ENCODE measurements at regions not wholly inside any gene's neighbourhood (a gene's known extent, or its start where the extent isn't known, plus 50 kb on each side); places are given as distances from the start of the nearest gene placed in this dataset.
"Not testable (repeated sequence)": the region's sequence is repeated elsewhere in the genome, so short reads cannot be mapped to it uniquely, and the experiment has no call there.

DNA sequence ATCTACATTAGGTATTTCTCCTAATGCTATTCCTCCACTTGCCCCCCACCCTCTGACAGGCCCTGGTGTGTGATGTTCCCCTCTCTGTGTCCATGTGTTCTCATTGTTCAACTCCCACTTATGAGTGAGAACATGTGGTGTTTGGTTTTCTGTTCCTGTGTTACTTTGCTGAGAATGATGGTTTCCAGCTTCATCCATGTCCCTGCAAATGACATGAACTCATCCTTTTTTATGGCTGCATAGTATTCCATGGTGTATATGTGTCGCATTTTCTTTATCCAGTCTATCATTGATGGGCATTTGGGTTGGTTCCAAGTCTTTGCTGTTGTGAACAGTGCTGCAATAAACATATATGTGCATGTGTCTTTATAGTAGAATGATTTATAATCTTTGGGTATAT is 50.6 kb upstream of the GRHL3 start:
- H3K4me3 ChIP-seq (ENCODE audit: low read length); H3K9me3 ChIP-seq (replicated peaks; ENCODE audit: low read length); H3K4me2 ChIP-seq (ENCODE audit: low read length); H3K36me3 ChIP-seq (ENCODE audit: insufficient read depth, low read length); H3K9ac ChIP-seq (ENCODE audit: low read depth, low read length); H3K27me3 ChIP-seq (ENCODE audit: control insufficient read depth, insufficient read depth, low read length): not testable (repeated sequence)
- peaks cover 21% of the 10 kb centered on the region for H3K4me1 ChIP-seq (ENCODE audit: control insufficient read depth, insufficient read depth, low read length)

DNA sequence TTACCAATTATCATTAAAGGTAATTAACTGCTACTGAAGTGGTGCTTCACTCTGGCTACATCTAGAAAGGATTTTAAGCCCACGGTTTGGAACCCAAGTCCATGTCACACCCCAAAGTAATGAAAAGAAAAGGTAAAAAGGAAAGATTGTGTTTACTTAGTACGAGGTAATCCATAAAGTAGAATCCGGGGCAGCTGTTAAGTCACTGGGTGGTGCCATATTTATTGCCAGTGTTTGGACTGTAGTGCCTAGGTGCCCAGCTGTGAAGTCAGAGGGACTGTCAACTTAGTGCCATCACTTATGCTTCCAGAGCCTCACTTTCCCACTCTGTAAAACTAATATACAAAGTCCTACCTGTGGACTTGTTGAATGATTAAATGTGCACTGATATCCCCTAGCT is 52.2 kb upstream of the GRHL3 start:
- H3K4me1 ChIP-seq (ENCODE audit: control insufficient read depth, insufficient read depth, low read length): peaks cover 21% of the 10 kb centered on the region
- no peaks in the 10 kb centered on the region for H3K9me3 ChIP-seq (replicated peaks; ENCODE audit: low read length)
- no peaks in the 10 kb centered on the region for H3K27me3 ChIP-seq (ENCODE audit: control insufficient read depth, insufficient read depth, low read length)
- H3K4me2 ChIP-seq (ENCODE audit: low read length): peak overlapping the region; percentile 44
- no peaks in the 10 kb centered on the region for H3K36me3 ChIP-seq (ENCODE audit: insufficient read depth, low read length)
- peak overlapping the region; percentile 23 for H3K9ac ChIP-seq (ENCODE audit: low read depth, low read length)
- no peak overlapping the region for H3K4me3 ChIP-seq (ENCODE audit: low read length)

DNA sequence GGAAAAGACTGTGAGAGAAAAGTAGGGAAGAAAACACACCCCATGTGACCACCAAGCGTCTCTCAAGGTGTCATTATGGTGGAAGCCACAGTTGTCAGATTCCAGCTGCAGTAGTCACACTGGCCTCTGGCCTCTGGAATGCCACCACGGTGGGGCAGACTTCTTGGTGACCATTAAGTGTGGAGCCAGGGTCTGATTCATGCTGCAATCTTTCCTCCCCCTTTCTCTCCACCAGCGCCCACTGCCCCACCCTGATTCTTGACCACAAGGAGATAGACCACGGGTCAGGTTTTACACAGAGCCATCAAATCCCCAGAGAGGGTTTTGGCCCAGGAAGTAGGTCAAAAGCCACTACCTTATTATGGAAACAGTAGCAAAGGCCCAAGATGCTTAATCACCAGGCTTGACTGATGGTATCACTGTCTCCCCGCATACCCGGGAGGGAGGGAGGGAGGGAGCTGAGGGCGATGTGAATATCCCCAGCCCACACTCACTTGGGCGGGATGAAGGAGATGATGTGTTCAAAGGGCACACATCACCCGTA is 52.7 kb upstream of the GRHL3 start:
- Histone ChIP-seq H3K9ac (ENCODE audit: low read depth, low read length) (peak overlapping the region; percentile 23), H3K4me3 (ENCODE audit: low read length) (no peak overlapping the region), H3K36me3 (ENCODE audit: insufficient read depth, low read length) (no peaks in the 10 kb centered on the region), H3K9me3 (replicated peaks; ENCODE audit: low read length) (no peaks in the 10 kb centered on the region), H3K4me1 (ENCODE audit: control insufficient read depth, insufficient read depth, low read length) (peaks cover 21% of the 10 kb centered on the region), H3K27me3 (ENCODE audit: control insufficient read depth, insufficient read depth, low read length) (no peaks in the 10 kb centered on the region), H3K4me2 (ENCODE audit: low read length) (peak overlapping the region; percentile 44)

DNA sequence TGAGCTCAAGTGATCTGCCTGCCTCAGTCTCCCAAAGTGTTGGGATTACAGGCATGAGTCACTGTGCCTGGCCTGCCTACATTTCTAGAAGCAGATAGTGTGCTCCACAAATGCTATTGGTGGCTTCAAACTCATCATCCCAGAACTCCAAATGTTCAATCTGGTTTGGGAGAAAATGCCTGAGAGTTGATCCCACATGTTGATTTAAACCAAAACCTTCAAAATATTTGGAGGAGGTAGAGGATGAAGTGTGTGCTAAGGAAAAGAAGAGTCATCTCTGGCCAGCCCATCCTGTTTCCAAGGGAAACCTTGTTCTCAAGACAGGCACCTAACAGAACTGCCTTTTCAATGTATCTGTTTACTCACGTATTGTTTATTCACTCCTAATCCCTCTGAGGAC is 55.4 kb upstream of the GRHL3 start:
- H3K36me3 ChIP-seq (ENCODE audit: insufficient read depth, low read length): no peaks in the 10 kb centered on the region
- H3K4me2 ChIP-seq (ENCODE audit: low read length): no peak overlapping the region
- no peak overlapping the region for H3K9ac ChIP-seq (ENCODE audit: low read depth, low read length)
- H3K4me3 ChIP-seq (ENCODE audit: low read length): no peak overlapping the region
- no peaks in the 10 kb centered on the region for H3K27me3 ChIP-seq (ENCODE audit: control insufficient read depth, insufficient read depth, low read length)
- no peaks in the 10 kb centered on the region for H3K9me3 ChIP-seq (replicated peaks; ENCODE audit: low read length)
- H3K4me1 ChIP-seq (ENCODE audit: control insufficient read depth, insufficient read depth, low read length): peaks cover 21% of the 10 kb centered on the region

DNA sequence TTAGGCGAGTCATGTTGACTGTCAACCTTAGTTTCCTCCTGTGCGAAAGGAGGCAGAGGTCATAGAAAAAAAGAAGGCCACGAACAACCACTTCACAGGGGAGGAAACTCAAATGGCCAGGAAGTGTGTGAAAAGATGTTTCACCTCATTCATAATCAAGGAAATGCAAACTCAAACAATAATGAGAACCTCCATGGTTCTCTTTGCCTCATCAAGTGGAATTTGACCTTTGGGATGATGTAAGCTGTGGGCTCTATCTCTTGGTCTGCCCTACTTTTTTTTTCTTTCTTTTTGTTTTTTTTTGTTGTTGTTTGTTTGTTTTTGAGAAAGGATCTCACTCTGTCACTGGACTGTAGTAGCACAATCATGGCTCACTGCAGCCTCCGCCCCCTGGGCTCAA is 55.9 kb upstream of the GRHL3 start:
- no peaks in the 10 kb centered on the region for H3K27me3 ChIP-seq (ENCODE audit: control insufficient read depth, insufficient read depth, low read length)
- H3K4me3 ChIP-seq (ENCODE audit: low read length): no peak overlapping the region
- no peaks in the 10 kb centered on the region for H3K9me3 ChIP-seq (replicated peaks; ENCODE audit: low read length)
- H3K36me3 ChIP-seq (ENCODE audit: insufficient read depth, low read length): no peaks in the 10 kb centered on the region
- no peak overlapping the region for H3K4me2 ChIP-seq (ENCODE audit: low read length)
- H3K9ac ChIP-seq (ENCODE audit: low read depth, low read length): no peak overlapping the region
- peaks cover 21% of the 10 kb centered on the region for H3K4me1 ChIP-seq (ENCODE audit: control insufficient read depth, insufficient read depth, low read length)

DNA sequence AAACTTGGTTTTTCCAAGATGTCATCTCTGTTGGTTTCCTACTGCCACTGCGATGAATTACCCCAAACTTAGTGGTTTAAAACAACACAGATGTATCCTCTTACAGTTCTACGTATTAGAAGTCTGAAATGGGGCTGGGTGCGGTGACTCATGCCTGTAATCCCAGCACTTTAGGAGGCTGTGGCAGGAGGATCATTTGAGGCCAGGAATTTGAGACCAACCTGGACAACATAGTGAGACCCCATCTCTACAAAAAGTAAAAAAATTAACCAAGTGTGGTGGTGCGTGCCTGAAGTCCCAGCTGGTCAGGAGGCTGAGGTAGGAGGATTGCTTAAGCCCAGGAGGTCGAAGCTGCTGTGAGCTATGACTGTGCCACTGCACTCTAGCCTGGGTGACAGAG is 57.2 kb upstream of the GRHL3 start:
- H3K27me3 ChIP-seq (ENCODE audit: control insufficient read depth, insufficient read depth, low read length): peaks cover 10% of the 10 kb centered on the region
- H3K4me1 ChIP-seq (ENCODE audit: control insufficient read depth, insufficient read depth, low read length): peaks cover 16% of the 10 kb centered on the region

DNA sequence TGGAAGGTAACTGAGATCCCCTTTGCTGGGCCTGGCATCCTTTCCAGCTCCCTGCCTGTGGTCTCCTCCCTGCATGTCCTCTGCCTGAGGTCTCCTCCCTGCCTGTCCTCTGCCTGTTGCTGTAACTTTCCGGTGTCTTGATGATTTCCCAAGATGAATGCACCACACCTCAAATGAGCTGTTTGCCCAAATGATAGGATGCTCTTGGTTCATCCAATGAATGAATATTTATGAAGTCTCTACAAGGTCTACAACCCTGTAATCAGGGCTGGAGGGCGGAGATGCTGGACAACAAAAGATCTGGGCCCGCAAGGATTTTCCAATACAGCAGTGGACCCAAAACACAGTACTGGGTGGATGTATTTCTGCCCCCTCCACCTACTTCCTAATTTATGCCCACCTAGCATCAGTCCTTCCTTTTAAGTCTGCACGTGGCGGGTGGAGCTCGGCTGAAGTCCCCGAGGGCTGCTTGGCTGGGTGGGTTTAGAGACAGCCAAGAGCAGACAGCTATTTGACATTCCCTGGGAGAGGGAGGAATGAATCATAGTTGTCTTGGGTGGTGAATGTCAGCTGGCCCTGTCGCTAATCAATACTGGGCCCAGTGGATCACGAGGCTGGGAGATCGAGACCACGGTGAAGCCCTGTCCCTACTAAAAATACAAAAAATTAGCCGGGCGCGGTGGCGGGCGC is 60.3 kb upstream of the GRHL3 start:
- Histone ChIP-seq H3K4me3 (ENCODE audit: low read length) (no peak overlapping the region), H3K9ac (ENCODE audit: low read depth, low read length) (no peak overlapping the region), H3K4me1 (ENCODE audit: control insufficient read depth, insufficient read depth, low read length) (no peaks in the 10 kb centered on the region), H3K27me3 (ENCODE audit: control insufficient read depth, insufficient read depth, low read length) (peaks cover 22% of the 10 kb centered on the region), H3K9me3 (replicated peaks; ENCODE audit: low read length) (no peaks in the 10 kb centered on the region), H3K4me2 (ENCODE audit: low read length) (no peak overlapping the region), H3K36me3 (ENCODE audit: insufficient read depth, low read length) (no peaks in the 10 kb centered on the region)

More for the DNA sequence above, 57.2 kb upstream of the GRHL3 start:
- H3K4me2 ChIP-seq (ENCODE audit: low read length): no peak overlapping the region
- H3K9me3 ChIP-seq (replicated peaks; ENCODE audit: low read length): no peaks in the 10 kb centered on the region
- H3K36me3 ChIP-seq (ENCODE audit: insufficient read depth, low read length): no peaks in the 10 kb centered on the region
- H3K9ac ChIP-seq (ENCODE audit: low read depth, low read length): no peak overlapping the region
- H3K4me3 ChIP-seq (ENCODE audit: low read length): no peak overlapping the region

DNA sequence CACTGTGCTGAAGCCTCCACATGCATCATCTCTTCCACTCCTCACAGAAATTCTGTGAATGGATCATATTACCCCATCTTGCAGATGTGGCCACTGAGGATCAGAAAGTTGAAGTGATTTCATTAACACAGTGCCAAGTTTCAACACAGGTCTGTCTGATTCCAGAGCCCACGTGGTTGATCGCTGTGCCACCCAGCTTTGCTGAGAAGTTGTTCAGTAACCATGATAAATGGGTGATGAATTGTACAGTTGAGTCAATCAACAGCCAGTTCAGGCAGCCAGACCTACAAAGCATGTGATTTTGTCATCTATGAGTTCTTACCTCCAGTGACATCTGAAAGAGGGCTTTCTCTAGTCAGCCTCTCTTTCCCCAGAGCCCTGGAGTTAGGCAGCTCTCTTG is 61.8 kb upstream of the GRHL3 start:
- Histone ChIP-seq H3K9me3 (replicated peaks; ENCODE audit: low read length) (no peaks in the 10 kb centered on the region), H3K4me3 (ENCODE audit: low read length) (no peak overlapping the region), H3K27me3 (ENCODE audit: control insufficient read depth, insufficient read depth, low read length) (peaks cover 22% of the 10 kb centered on the region), H3K9ac (ENCODE audit: low read depth, low read length) (no peak overlapping the region), H3K4me2 (ENCODE audit: low read length) (no peak overlapping the region), H3K4me1 (ENCODE audit: control insufficient read depth, insufficient read depth, low read length) (no peaks in the 10 kb centered on the region), H3K36me3 (ENCODE audit: insufficient read depth, low read length) (no peaks in the 10 kb centered on the region)

DNA sequence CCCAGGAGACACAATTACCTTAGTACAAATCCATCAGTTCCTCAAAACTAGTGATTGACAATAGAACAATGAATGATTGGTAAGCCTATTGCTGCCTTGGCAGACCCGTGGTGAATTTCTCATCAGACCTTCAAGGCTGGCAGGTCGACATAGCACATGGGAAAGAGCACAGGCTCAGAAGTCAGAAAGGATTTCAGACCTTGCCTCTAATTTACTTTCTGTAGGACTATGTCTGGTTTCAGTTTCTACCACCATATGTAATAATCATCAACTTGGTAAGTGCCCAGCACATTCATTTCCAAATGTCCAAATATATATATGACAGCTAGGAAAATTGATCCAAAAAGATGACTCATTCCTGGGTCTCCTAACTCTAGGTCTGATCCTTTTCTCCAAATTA is 62.5 kb upstream of the GRHL3 start:
- Histone ChIP-seq H3K4me1 (ENCODE audit: control insufficient read depth, insufficient read depth, low read length) (no peaks in the 10 kb centered on the region), H3K4me2 (ENCODE audit: low read length) (no peak overlapping the region), H3K4me3 (ENCODE audit: low read length) (no peak overlapping the region), H3K27me3 (ENCODE audit: control insufficient read depth, insufficient read depth, low read length) (peaks cover 22% of the 10 kb centered on the region), H3K9me3 (replicated peaks; ENCODE audit: low read length) (no peaks in the 10 kb centered on the region), H3K36me3 (ENCODE audit: insufficient read depth, low read length) (no peaks in the 10 kb centered on the region), H3K9ac (ENCODE audit: low read depth, low read length) (no peak overlapping the region)

DNA sequence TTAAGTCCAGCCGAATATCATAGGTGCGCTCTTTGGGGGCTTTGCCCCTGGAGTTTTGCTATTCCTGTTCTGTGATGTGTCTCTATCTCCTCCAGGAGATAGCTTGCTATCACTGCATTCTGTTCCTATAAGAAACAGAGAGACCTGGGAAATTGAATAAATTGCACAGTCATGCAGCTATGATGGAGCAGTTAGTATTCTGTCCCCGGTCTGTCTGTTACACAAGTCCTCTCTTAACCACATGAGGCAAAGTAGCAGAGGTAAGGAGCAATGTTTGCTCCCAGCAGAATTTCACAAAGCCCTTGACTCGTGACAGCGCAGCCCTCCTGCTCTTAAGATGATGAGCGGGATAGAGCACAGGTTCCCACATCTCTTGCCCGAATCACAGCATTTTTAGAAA is 63.9 kb upstream of the GRHL3 start:
- Histone ChIP-seq H3K27me3 (ENCODE audit: control insufficient read depth, insufficient read depth, low read length) (peaks cover 22% of the 10 kb centered on the region), H3K4me2 (ENCODE audit: low read length) (no peak overlapping the region)

DNA sequence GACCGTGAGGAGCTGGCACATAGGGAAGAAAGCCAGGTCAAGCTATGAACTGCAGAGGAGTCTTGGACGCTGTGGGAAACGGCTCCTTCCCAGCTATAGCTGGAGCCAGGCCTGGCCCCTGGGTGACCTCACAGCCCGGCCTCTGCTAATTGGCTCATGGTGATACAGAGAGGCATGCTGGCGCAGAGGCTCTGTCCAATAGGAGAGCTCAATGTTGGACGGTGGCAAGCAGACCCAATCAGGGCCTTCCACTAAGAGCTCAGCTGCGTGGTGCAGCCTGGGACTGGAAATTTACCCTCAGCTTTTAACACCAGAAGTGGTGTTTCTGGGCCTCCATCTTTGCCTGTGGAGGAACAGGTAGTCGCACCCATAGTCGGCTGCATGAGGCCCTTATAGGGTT is 64.4 kb upstream of the GRHL3 start:
- no peak overlapping the region for H3K4me3 ChIP-seq (ENCODE audit: low read length)
- peaks cover 10% of the 10 kb centered on the region for H3K4me1 ChIP-seq (ENCODE audit: control insufficient read depth, insufficient read depth, low read length)
- H3K9ac ChIP-seq (ENCODE audit: low read depth, low read length): no peak overlapping the region
- no peaks in the 10 kb centered on the region for H3K36me3 ChIP-seq (ENCODE audit: insufficient read depth, low read length)
- no peak overlapping the region for H3K4me2 ChIP-seq (ENCODE audit: low read length)
- H3K9me3 ChIP-seq (replicated peaks; ENCODE audit: low read length): no peaks in the 10 kb centered on the region
- peaks cover 22% of the 10 kb centered on the region for H3K27me3 ChIP-seq (ENCODE audit: control insufficient read depth, insufficient read depth, low read length)

More for the DNA sequence above, 63.9 kb upstream of the GRHL3 start:
- H3K36me3 ChIP-seq (ENCODE audit: insufficient read depth, low read length): no peaks in the 10 kb centered on the region
- no peak overlapping the region for H3K4me3 ChIP-seq (ENCODE audit: low read length)
- peaks cover 6% of the 10 kb centered on the region for H3K4me1 ChIP-seq (ENCODE audit: control insufficient read depth, insufficient read depth, low read length)
- no peaks in the 10 kb centered on the region for H3K9me3 ChIP-seq (replicated peaks; ENCODE audit: low read length)
- H3K9ac ChIP-seq (ENCODE audit: low read depth, low read length): no peak overlapping the region

DNA sequence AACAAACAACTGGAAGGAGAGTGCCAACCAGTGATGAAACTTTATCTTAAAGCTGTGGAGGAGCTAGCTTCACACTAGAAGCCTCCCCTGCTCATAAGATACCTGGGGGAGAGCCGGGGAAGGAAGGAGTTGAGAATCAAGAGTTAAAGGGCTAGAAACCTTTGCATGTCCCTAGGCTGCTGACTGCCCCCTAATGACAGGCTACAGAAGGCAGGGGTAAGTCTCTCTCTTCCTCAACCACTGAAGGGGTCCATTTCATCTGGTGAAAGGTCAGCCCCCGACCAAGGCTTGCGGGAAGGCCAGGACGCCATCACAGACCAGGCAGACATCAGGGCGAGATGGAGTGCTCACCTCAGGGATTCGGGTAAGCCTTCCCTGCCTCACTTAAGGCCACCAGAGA is 65.6 kb upstream of the GRHL3 start:
- Histone ChIP-seq H3K9ac (ENCODE audit: low read depth, low read length) (no peak overlapping the region), H3K4me2 (ENCODE audit: low read length) (no peak overlapping the region), H3K4me3 (ENCODE audit: low read length) (no peak overlapping the region), H3K27me3 (ENCODE audit: control insufficient read depth, insufficient read depth, low read length) (peaks cover 22% of the 10 kb centered on the region), H3K36me3 (ENCODE audit: insufficient read depth, low read length) (no peaks in the 10 kb centered on the region), H3K4me1 (ENCODE audit: control insufficient read depth, insufficient read depth, low read length) (peaks cover 13% of the 10 kb centered on the region), H3K9me3 (replicated peaks; ENCODE audit: low read length) (no peaks in the 10 kb centered on the region)
